ENCODE measurements at regions not wholly inside any gene's neighbourhood (a gene's known extent, or its start where the extent isn't known, plus 50 kb on each side); places are given as distances from the start of the nearest gene placed in this dataset.

- H3K9me3 ChIP-seq (ENCODE audit: control insufficient read depth in 1 of 2, insufficient read depth in 1 of 2, low read length in 2 of 2), result no peaks in the 10 kb centered on the region
- Mint-ChIP-seq H3K4me1 (ENCODE audit: low read depth) (no peaks in the 10 kb centered on the region), H3K9me3 (no peaks in the 10 kb centered on the region), H3K27me3 (no peaks in the 10 kb centered on the region), H3K4me3 (no peak overlapping the region), H3K36me3 (ENCODE audit: low read depth) (no peaks in the 10 kb centered on the region), H3K27ac (no peak overlapping the region)
- ChIA-PET POLR2A (no interaction called here), CTCF (no interaction called here)
- no peak for DNase-seq
- H3K27me3 ChIP-seq (ENCODE audit: control insufficient read depth in 1 of 2, insufficient read depth in 2 of 2, low read length in 2 of 2), result no peaks in the 10 kb centered on the region
- no peak for TF ChIP-seq CTCF (IDR thresholded peaks at IDR 0.05)
- no peak overlapping the region for H3K4me3 ChIP-seq (ENCODE audit: low read length)
- no peaks in the 10 kb centered on the region for H3K4me1 ChIP-seq (ENCODE audit: insufficient read depth, low read length)
- ATAC-seq (ENCODE audit: poor library complexity), result no peak
- intact Hi-C loops (cut with DNase I, micrococcal nuclease), result loop anchor here in 1 of 2 experiments (10.0 kb wide), 1 partner anchor 1405 kb away; no protein-coding TSS in a partner anchor
- H3K36me3 ChIP-seq (ENCODE audit: insufficient read depth, low read length), result no peaks in the 10 kb centered on the region
- H3K27ac ChIP-seq (ENCODE audit: low read depth in 1 of 2, low read length in 2 of 2), result no peak overlapping the region
Measured at GRCh38 chr13:73579574-73580274, 520.9 kb downstream of the KLF5 start.

- H3K4me1 Mint-ChIP-seq (ENCODE audit: low read depth), result no peaks in the 10 kb centered on the region
- H3K4me3 Mint-ChIP-seq, result no peak overlapping the region
- H3K27ac Mint-ChIP-seq, result no peak overlapping the region
- no peaks in the 10 kb centered on the region for H3K9me3 Mint-ChIP-seq
- no peaks in the 10 kb centered on the region for H3K36me3 ChIP-seq (ENCODE audit: insufficient read depth, low read length)
- ATAC-seq (ENCODE audit: poor library complexity), result no peak
- no peaks in the 10 kb centered on the region for H3K4me1 ChIP-seq (ENCODE audit: insufficient read depth, low read length)
- no peak overlapping the region for H3K27ac ChIP-seq (ENCODE audit: low read depth in 1 of 2, low read length in 2 of 2)
- no peaks in the 10 kb centered on the region for H3K27me3 ChIP-seq (ENCODE audit: control insufficient read depth in 1 of 2, insufficient read depth in 2 of 2, low read length in 2 of 2)
- no peaks in the 10 kb centered on the region for H3K27me3 Mint-ChIP-seq
- TF ChIP-seq CTCF (IDR thresholded peaks at IDR 0.05), result no peak
- intact Hi-C loops (cut with DNase I, micrococcal nuclease), result no loop called here
- H3K9me3 ChIP-seq (ENCODE audit: control insufficient read depth in 1 of 2, insufficient read depth in 1 of 2, low read length in 2 of 2), result no peaks in the 10 kb centered on the region
- DNase-seq, result no peak
- POLR2A ChIA-PET, result no interaction called here
- H3K36me3 Mint-ChIP-seq (ENCODE audit: low read depth), result no peaks in the 10 kb centered on the region
- H3K4me3 ChIP-seq (ENCODE audit: low read length), result no peak overlapping the region
- CTCF ChIA-PET, result interaction anchor here (1.4 kb wide), 1 partner anchor 1641 kb away, joined by 3 read pairs; no protein-coding TSS in a partner anchor
Measured at GRCh38 chr13:73578251-73578875, 519.6 kb downstream of the KLF5 start.

GRCh38 chr13:73576291-73576690 is 517.5 kb downstream of the KLF5 start:
- H3K9me3 Mint-ChIP-seq, result no peaks in the 10 kb centered on the region
- no peak for ATAC-seq (ENCODE audit: poor library complexity)
- no peaks in the 10 kb centered on the region for H3K27me3 Mint-ChIP-seq
- TF ChIP-seq CTCF (IDR thresholded peaks at IDR 0.05), result no peak
- intact Hi-C loops (cut with DNase I, micrococcal nuclease), result no loop called here
- H3K36me3 ChIP-seq (ENCODE audit: insufficient read depth, low read length), result no peaks in the 10 kb centered on the region
- no peak overlapping the region for H3K27ac Mint-ChIP-seq
- POLR2A ChIA-PET, result no interaction called here
- no peak overlapping the region for H3K4me3 Mint-ChIP-seq
- no peaks in the 10 kb centered on the region for H3K27me3 ChIP-seq (ENCODE audit: control insufficient read depth in 1 of 2, insufficient read depth in 2 of 2, low read length in 2 of 2)
- CTCF ChIA-PET, result no interaction called here
- no peaks in the 10 kb centered on the region for H3K4me1 ChIP-seq (ENCODE audit: insufficient read depth, low read length)
- H3K9me3 ChIP-seq (ENCODE audit: control insufficient read depth in 1 of 2, insufficient read depth in 1 of 2, low read length in 2 of 2), result no peaks in the 10 kb centered on the region
- H3K4me1 Mint-ChIP-seq (ENCODE audit: low read depth), result no peaks in the 10 kb centered on the region
- H3K4me3 ChIP-seq (ENCODE audit: low read length), result no peak overlapping the region
- no peaks in the 10 kb centered on the region for H3K36me3 Mint-ChIP-seq (ENCODE audit: low read depth)
- no peak for DNase-seq
- no peak overlapping the region for H3K27ac ChIP-seq (ENCODE audit: low read depth in 1 of 2, low read length in 2 of 2)
